Testis (tissue), 2 donors: ENCODE measurements at regions not wholly inside any gene's neighbourhood (a gene's known extent, or its start where the extent isn't known, plus 50 kb on each side); places are given as distances from the start of the nearest gene placed in this dataset.

Experiments used
- CTCF ChIP-seq, 3 experiments: fragments of 450-650 bp in 2 of 3; fragments of 200-600 bp in 1 of 3; sonication (generic) in 1 of 3; IDR thresholded peaks; one replicate each; pipeline ENCODE4 v1.5.1; 2016 to 2019; ENCODE audit warnings: antibody characterized with exemption in 3 of 3, mild to moderate bottlenecking in 2 of 3, moderate library complexity in 1 of 3
- POLR2A ChIP-seq: fragments of 450-650 bp; IDR thresholded peaks from one replicate; pipeline ENCODE4 v1.6.1; 2017; ENCODE audit warnings: antibody characterized with exemption, mild to moderate bottlenecking, moderate library complexity

- TF ChIP-seq CTCF (IDR thresholded peaks at IDR 0.05), result no peak
- no peak for TF ChIP-seq POLR2A
Measured at GRCh38 chr21:22136740-22137139, 1138.5 kb downstream of the NCAM2 start.
